Astrocyte (in vitro differentiated cells and primary cell): ENCODE measurements at regions not wholly inside any gene's neighbourhood (a gene's known extent, or its start where the extent isn't known, plus 50 kb on each side); places are given as distances from the start of the nearest gene placed in this dataset.

Source experiments
- DNase-seq: peaks from one replicate; pipeline ENCODE4 v3.0.0-alpha.2; 2010; ENCODE audit warnings: low read depth
- FAIRE-seq: peaks from 2 replicates; lab custom pipeline; 2011; peaks lifted over from hg19 to GRCh38; lab: Jason Lieb, UNC
- H2AFZ ChIP-seq: 2 replicates; pipeline ENCODE4 v1.6.0; 2012; ENCODE audit warnings: low read depth, low read length, inconsistent platforms
- H3K27ac ChIP-seq: 2 replicates; pipeline ENCODE4 v1.5.1; 2011; ENCODE audit warnings: low read depth, low read length, inconsistent platforms
- H3K27me3 ChIP-seq: 2 replicates; pipeline ENCODE4 v1.6.0; 2011; ENCODE audit warnings: low read length, inconsistent platforms; ENCODE audit not compliant: insufficient read depth
- H3K36me3 ChIP-seq: 2 replicates; pipeline ENCODE4 v1.5.1; 2011; ENCODE audit warnings: low read length, inconsistent platforms; ENCODE audit not compliant: insufficient read depth
- H3K4me1 ChIP-seq: 2 replicates; pipeline ENCODE4 v1.5.1; 2011; ENCODE audit warnings: low read length, inconsistent platforms; ENCODE audit not compliant: insufficient read depth
- H3K4me2 ChIP-seq: 2 replicates; pipeline ENCODE4 v1.6.0; 2012; ENCODE audit warnings: low read length, inconsistent platforms
- H3K4me3 ChIP-seq: 2 replicates; pipeline ENCODE4 v1.5.1; 2011; ENCODE audit warnings: low read depth, mild to moderate bottlenecking, low read length, inconsistent platforms; ENCODE audit not compliant: insufficient read depth
- H3K79me2 ChIP-seq: 2 replicates; pipeline ENCODE4 v1.6.0; 2012; ENCODE audit warnings: mild to moderate bottlenecking, low read length, inconsistent platforms; ENCODE audit not compliant: insufficient read depth
- H3K9ac ChIP-seq: 2 replicates; pipeline ENCODE4 v1.6.0; 2012; ENCODE audit warnings: mild to moderate bottlenecking, low read length, inconsistent platforms
- H3K9me3 ChIP-seq: 2 replicates; pipeline ENCODE4 v1.5.1; 2012; ENCODE audit warnings: low read depth, mild to moderate bottlenecking, low read length, inconsistent platforms; ENCODE audit not compliant: insufficient read depth
- H4K20me1 ChIP-seq: 2 replicates; pipeline ENCODE4 v1.6.0; 2012; ENCODE audit warnings: low read length, inconsistent platforms; ENCODE audit not compliant: insufficient read depth
- H3K27ac Mint-ChIP-seq: one replicate; pipeline ENCODE4 v1.8.0; 2021; ENCODE audit warnings: mild to moderate bottlenecking, mixed read lengths; ENCODE audit not compliant: unreplicated experiment
- H3K27me3 Mint-ChIP-seq: one replicate; pipeline ENCODE4 v1.8.0; 2021; ENCODE audit warnings: low read depth, mixed read lengths; ENCODE audit not compliant: unreplicated experiment
- H3K36me3 Mint-ChIP-seq: one replicate; pipeline ENCODE4 v1.8.0; 2021; ENCODE audit warnings: low read depth, mixed read lengths; ENCODE audit not compliant: unreplicated experiment
- H3K4me1 Mint-ChIP-seq: one replicate; pipeline ENCODE4 v1.8.0; 2021; ENCODE audit warnings: low read depth, mixed read lengths; ENCODE audit not compliant: unreplicated experiment
- H3K4me3 Mint-ChIP-seq: one replicate; pipeline ENCODE4 v1.8.0; 2021; ENCODE audit warnings: mild to moderate bottlenecking, moderate library complexity, mixed read lengths; ENCODE audit not compliant: unreplicated experiment
- H3K9me3 Mint-ChIP-seq: one replicate; pipeline ENCODE4 v1.8.0; 2021; ENCODE audit warnings: mild to moderate bottlenecking, mixed read lengths; ENCODE audit not compliant: unreplicated experiment
- EZH2 ChIP-seq: IDR thresholded peaks from 2 replicates; pipeline ENCODE4 v1.6.1; 2012; ENCODE audit warnings: mild to moderate bottlenecking, low read length, inconsistent platforms; ENCODE audit not compliant: insufficient read depth
- TF ChIP-seq, protein P1 (sequence below): IDR thresholded peaks from 2 replicates; pipeline ENCODE4 v1.5.1; 2011; ENCODE audit warnings: low read depth, mild to moderate bottlenecking, inconsistent platforms, low read length, moderate library complexity; ENCODE audit not compliant: insufficient read depth

DNA sequence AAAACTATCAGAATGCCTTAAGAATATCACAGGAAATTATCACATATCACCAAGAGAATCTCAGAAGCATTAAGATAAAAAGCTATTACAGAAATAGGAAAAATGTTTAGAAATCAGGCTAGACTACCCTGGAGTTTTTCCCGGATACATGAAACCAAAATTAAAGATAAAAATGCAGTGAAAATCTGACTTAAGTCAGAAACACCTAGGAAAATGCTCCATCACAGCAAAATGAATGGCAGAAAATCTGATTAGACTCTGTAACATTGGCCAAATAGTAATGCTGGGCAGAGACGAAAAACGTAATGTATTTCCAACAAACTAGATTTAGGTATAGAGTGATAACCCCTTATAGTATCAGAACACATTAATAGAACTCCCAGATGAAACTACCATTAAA, 1626.7 kb upstream of the C9orf72 start:
- no peaks in the 10 kb centered on the region for H3K36me3 ChIP-seq
- H3K79me2 ChIP-seq, result no peaks in the 10 kb centered on the region
- H3K27me3 ChIP-seq, result no peaks in the 10 kb centered on the region
- FAIRE-seq (no peak), DNase-seq (no peak)
- H3K27me3 Mint-ChIP-seq, result no peaks in the 10 kb centered on the region
- TF ChIP-seq EZH2, result no peak
- TF ChIP-seq, protein P1, sequence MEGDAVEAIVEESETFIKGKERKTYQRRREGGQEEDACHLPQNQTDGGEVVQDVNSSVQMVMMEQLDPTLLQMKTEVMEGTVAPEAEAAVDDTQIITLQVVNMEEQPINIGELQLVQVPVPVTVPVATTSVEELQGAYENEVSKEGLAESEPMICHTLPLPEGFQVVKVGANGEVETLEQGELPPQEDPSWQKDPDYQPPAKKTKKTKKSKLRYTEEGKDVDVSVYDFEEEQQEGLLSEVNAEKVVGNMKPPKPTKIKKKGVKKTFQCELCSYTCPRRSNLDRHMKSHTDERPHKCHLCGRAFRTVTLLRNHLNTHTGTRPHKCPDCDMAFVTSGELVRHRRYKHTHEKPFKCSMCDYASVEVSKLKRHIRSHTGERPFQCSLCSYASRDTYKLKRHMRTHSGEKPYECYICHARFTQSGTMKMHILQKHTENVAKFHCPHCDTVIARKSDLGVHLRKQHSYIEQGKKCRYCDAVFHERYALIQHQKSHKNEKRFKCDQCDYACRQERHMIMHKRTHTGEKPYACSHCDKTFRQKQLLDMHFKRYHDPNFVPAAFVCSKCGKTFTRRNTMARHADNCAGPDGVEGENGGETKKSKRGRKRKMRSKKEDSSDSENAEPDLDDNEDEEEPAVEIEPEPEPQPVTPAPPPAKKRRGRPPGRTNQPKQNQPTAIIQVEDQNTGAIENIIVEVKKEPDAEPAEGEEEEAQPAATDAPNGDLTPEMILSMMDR, result no peak
- H3K27ac ChIP-seq, result no peak overlapping the region
- no peaks in the 10 kb centered on the region for H3K36me3 Mint-ChIP-seq
- H3K4me1 ChIP-seq, result no peaks in the 10 kb centered on the region
- H3K9ac ChIP-seq, result no peak overlapping the region
- H3K27ac Mint-ChIP-seq, result no peak overlapping the region
- H3K4me3 ChIP-seq, result no peak overlapping the region
- H3K9me3 ChIP-seq, result no peaks in the 10 kb centered on the region
- no peaks in the 10 kb centered on the region for H3K9me3 Mint-ChIP-seq
- H3K4me2 ChIP-seq, result no peak overlapping the region
- peaks cover under 1% of the 10 kb centered on the region for H3K4me1 Mint-ChIP-seq
- H4K20me1 ChIP-seq, result no peaks in the 10 kb centered on the region
- no peak overlapping the region for H2AFZ ChIP-seq
- H3K4me3 Mint-ChIP-seq, result no peak overlapping the region

DNA sequence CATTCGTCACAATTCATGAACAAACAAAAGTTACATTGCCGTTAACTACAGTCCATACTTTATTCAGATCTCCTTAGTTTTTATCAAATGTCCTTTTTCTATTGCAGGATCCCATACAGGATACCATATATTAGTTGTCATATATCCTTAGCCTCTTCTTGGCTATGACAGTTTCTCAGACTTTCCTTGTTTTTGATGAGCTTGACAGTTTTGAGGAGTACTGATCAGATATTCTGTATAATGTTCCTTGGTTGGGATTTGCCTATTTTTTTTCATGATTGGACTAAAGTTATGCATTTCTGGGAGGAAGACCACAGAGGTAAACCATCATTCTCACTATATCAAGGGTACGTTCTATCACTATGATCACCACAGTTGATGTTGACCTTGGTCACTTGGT, 1627.4 kb upstream of the C9orf72 start:
- DNase-seq (no peak), FAIRE-seq (no peak)
- Histone ChIP-seq H3K4me1 (no peaks in the 10 kb centered on the region), H3K79me2 (no peaks in the 10 kb centered on the region), H3K27me3 (no peaks in the 10 kb centered on the region), H3K9ac (no peak overlapping the region), H3K4me3 (no peak overlapping the region), H3K9me3 (no peaks in the 10 kb centered on the region), H4K20me1 (no peaks in the 10 kb centered on the region), H2AFZ (no peak overlapping the region), H3K4me2 (no peak overlapping the region), H3K27ac (no peak overlapping the region), H3K36me3 (no peaks in the 10 kb centered on the region)
- no peaks in the 10 kb centered on the region for H3K9me3 Mint-ChIP-seq
- TF ChIP-seq, protein P1, result no peak
- H3K27me3 Mint-ChIP-seq, result no peaks in the 10 kb centered on the region
- no peak overlapping the region for H3K4me3 Mint-ChIP-seq
- no peaks in the 10 kb centered on the region for H3K4me1 Mint-ChIP-seq
- H3K27ac Mint-ChIP-seq, result no peak overlapping the region
- no peaks in the 10 kb centered on the region for H3K36me3 Mint-ChIP-seq

DNA sequence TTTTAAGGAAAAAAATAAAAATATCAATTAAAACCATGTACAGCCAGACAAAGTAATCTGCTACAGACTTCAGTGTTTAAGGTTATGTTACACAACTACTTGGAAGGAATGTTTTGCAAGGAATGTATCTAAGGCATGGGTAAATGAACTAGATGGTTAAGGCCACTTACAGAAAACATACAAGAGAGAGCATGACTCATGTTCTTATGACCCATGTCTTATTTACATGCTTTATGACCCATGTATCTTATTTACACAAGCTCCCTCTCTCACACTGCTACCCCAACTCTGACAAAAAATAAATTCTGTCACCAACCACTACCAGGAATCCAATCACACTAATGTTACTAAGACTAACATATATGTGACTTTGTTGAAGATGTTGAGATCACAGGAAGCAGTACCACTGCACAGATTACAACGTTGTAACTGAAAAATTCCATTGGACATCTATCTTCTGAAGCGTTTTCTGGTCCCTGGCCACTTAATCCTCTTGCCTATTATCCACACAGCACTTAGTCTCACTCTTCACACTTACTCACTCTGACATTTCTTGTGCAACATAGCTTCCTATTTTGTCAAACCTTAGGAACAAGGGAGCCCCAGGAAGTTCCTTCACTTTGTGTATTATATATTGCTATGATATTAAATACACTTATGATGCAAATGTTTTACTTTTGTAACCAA, 1630.1 kb upstream of the C9orf72 start:
- Mint-ChIP-seq H3K36me3 (no peaks in the 10 kb centered on the region), H3K27ac (no peak overlapping the region), H3K27me3 (no peaks in the 10 kb centered on the region), H3K4me1 (no peaks in the 10 kb centered on the region), H3K4me3 (no peak overlapping the region), H3K9me3 (no peaks in the 10 kb centered on the region)
- H2AFZ ChIP-seq, result no peak overlapping the region
- no peak overlapping the region for H3K9ac ChIP-seq
- H3K9me3 ChIP-seq, result no peaks in the 10 kb centered on the region
- H3K4me2 ChIP-seq, result no peak overlapping the region
- H3K4me1 ChIP-seq, result no peaks in the 10 kb centered on the region
- no peak overlapping the region for H3K4me3 ChIP-seq
- H3K27me3 ChIP-seq, result no peaks in the 10 kb centered on the region
- H3K27ac ChIP-seq, result no peak overlapping the region
- H3K79me2 ChIP-seq, result no peaks in the 10 kb centered on the region
- no peak for FAIRE-seq
- DNase-seq, result no peak
- H4K20me1 ChIP-seq, result no peaks in the 10 kb centered on the region
- TF ChIP-seq EZH2, result no peak
- TF ChIP-seq, protein P1, result no peak
- no peaks in the 10 kb centered on the region for H3K36me3 ChIP-seq
